H1 (cell line): ENCODE measurements at regions not wholly inside any gene's neighbourhood (a gene's known extent, or its start where the extent isn't known, plus 50 kb on each side); places are given as distances from the start of the nearest gene placed in this dataset.

Experiments used
- CTCF ChIA-PET: fragments of 300-600 bp; sonication (Branson Sonifier 250); formaldehyde crosslinking; loops from one replicate; lab custom pipeline; 2021; ENCODE audit not compliant: partially characterized antibody; lab: Charles Lee
- POLR2A ChIA-PET: fragments of 300-600 bp; sonication (Branson Sonifier 250); formaldehyde crosslinking; loops from one replicate; lab custom pipeline; 2021; ENCODE audit warnings: inconsistent platforms; ENCODE audit not compliant: partially characterized antibody; lab: Charles Lee
- DNase-seq, 2 experiments: peaks; one replicate each; pipeline versions ENCODE4 v3.0.0 to v3.0.0-alpha.2; 2010 to 2022; ENCODE audit warnings: low spot score in 2 of 2, low read depth in 1 of 2, mixed read lengths in 1 of 2
- FAIRE-seq: peaks from 2 replicates; lab custom pipeline; 2011; peaks lifted over from hg19 to GRCh38; lab: Jason Lieb, UNC
- H2AFZ ChIP-seq: 2 replicates; pipeline ENCODE4 v1.8.1; 2012; ENCODE audit warnings: low read length, inconsistent platforms
- H2AK5ac ChIP-seq: 2 replicates; pipeline ENCODE4 v1.6.1; 2013; ENCODE audit warnings: low read depth, low read length
- H2BK120ac ChIP-seq: replicated peaks from 2 replicates; pipeline ENCODE3; 2013; ENCODE audit warnings: low read depth, low read length, inconsistent platforms
- H2BK12ac ChIP-seq: 2 replicates; pipeline ENCODE4 v1.6.1; 2013; ENCODE audit warnings: low read depth, low read length
- H2BK15ac ChIP-seq: 2 replicates; pipeline ENCODE4 v1.6.1; 2013; ENCODE audit warnings: low read length
- H2BK20ac ChIP-seq: 2 replicates; pipeline ENCODE4 v1.6.1; 2013; ENCODE audit warnings: low read length
- H2BK5ac ChIP-seq: 2 replicates; pipeline ENCODE4 v1.6.1; 2013; ENCODE audit warnings: low read depth, low read length
- H3K14ac ChIP-seq: 2 replicates; pipeline ENCODE4 v1.6.1; 2013; ENCODE audit warnings: inconsistent platforms; ENCODE audit not compliant: insufficient read length
- H3K18ac ChIP-seq: 2 replicates; pipeline ENCODE4 v1.6.1; 2013; ENCODE audit warnings: low read length; ENCODE audit errors: extremely low read depth
- H3K23ac ChIP-seq: 2 replicates; pipeline ENCODE4 v1.6.1; 2013; ENCODE audit warnings: inconsistent platforms; ENCODE audit not compliant: insufficient read length
- H3K23me2 ChIP-seq: 2 replicates; pipeline ENCODE4 v1.6.1; 2013; ENCODE audit warnings: low read depth, low read length
- H3K27ac ChIP-seq: 2 replicates; pipeline ENCODE4 v1.6.1; 2011; ENCODE audit warnings: low read depth, low read length, inconsistent platforms
- H3K27me3 ChIP-seq, 4 experiments: replicated peaks in 1 of 4; 1 replicate in 1 of 4; 2 replicates in 3 of 4; pipeline versions ENCODE4 v1.6.1 to v1.8.1; 2011 to 2013; ENCODE audit warnings: low read length in 3 of 4, mild to moderate bottlenecking in 3 of 4, inconsistent platforms in 2 of 4, mixed read lengths in 2 of 4, moderate library complexity in 1 of 4; ENCODE audit not compliant: control insufficient read depth in 3 of 4, insufficient read depth in 3 of 4; ENCODE audit errors: extremely low read depth in 1 of 4
- H3K36me3 ChIP-seq, 4 experiments: 2 replicates each; pipeline versions ENCODE4 v1.6.1 to v1.8.1; 2011 to 2013; ENCODE audit warnings: mild to moderate bottlenecking in 4 of 4, low read length in 3 of 4, moderate library complexity in 2 of 4, control low read depth in 1 of 4, inconsistent platforms in 1 of 4; ENCODE audit not compliant: insufficient read depth in 4 of 4, control insufficient read depth in 2 of 4
- H3K4ac ChIP-seq: replicated peaks from 2 replicates; pipeline ENCODE3; 2013; ENCODE audit warnings: low read length, low read depth, mixed read lengths, inconsistent platforms; ENCODE audit not compliant: insufficient read length
- H3K4me1 ChIP-seq, 4 experiments: replicated peaks in 1 of 4; 1 replicate in 1 of 4; 2 replicates in 3 of 4; pipeline versions ENCODE4 v1.6.1 to v1.8.1; 2011 to 2013; ENCODE audit warnings: low read length in 3 of 4, inconsistent platforms in 2 of 4, mixed read lengths in 1 of 4; ENCODE audit not compliant: insufficient read depth in 4 of 4, control insufficient read depth in 3 of 4
- H3K4me2 ChIP-seq, 2 experiments: 2 replicates each; pipeline versions ENCODE4 v1.6.1 to v1.8.1; 2011 to 2013; ENCODE audit warnings: low read depth in 2 of 2, low read length in 2 of 2, control low read depth in 1 of 2, inconsistent platforms in 1 of 2, mild to moderate bottlenecking in 1 of 2; ENCODE audit not compliant: insufficient read depth in 1 of 2
- H3K4me3 ChIP-seq, 4 experiments: fragments of 200-600, 300-600 bp in 1 of 4; sonication (generic), shearing (Covaris generic), sonication (Bioruptor Twin) in 1 of 4; 2 replicates each; pipeline versions ENCODE4 v1.5.1 to v1.8.1; 2011 to 2016; ENCODE audit warnings: low read length in 4 of 4, low read depth in 3 of 4, control low read depth in 2 of 4, inconsistent platforms in 2 of 4, mild to moderate bottlenecking in 2 of 4, mixed read lengths in 1 of 4, moderate library complexity in 1 of 4; ENCODE audit not compliant: insufficient read depth in 2 of 4; ENCODE audit errors: extremely low read depth in 1 of 4
- H3K56ac ChIP-seq: replicated peaks from 2 replicates; pipeline ENCODE3; 2013; ENCODE audit warnings: low read depth, mild to moderate bottlenecking, mixed read lengths, low read length, inconsistent platforms; ENCODE audit not compliant: insufficient read length
- H3K79me1 ChIP-seq: 2 replicates; pipeline ENCODE4 v1.6.1; 2013; ENCODE audit warnings: low read depth, low read length, control low read depth
- H3K79me2 ChIP-seq, 2 experiments: 2 replicates each; pipeline versions ENCODE4 v1.6.1 to v1.8.1; 2012 to 2013; ENCODE audit warnings: low read length in 2 of 2, mild to moderate bottlenecking in 2 of 2, inconsistent platforms in 1 of 2; ENCODE audit not compliant: insufficient read depth in 2 of 2, control insufficient read depth in 1 of 2
- H3K9ac ChIP-seq, 4 experiments: replicated peaks in 1 of 4; 1 replicate in 1 of 4; 2 replicates in 3 of 4; pipeline versions ENCODE4 v1.6.1 to v1.8.1; 2011 to 2013; ENCODE audit warnings: low read depth in 3 of 4, low read length in 3 of 4, control low read depth in 2 of 4, mild to moderate bottlenecking in 2 of 4, moderate library complexity in 2 of 4, inconsistent platforms in 1 of 4; ENCODE audit errors: extremely low read depth in 1 of 4
- H3K9me3 ChIP-seq, 2 experiments: 2 replicates each; pipeline versions ENCODE4 v1.6.1 to v1.8.1; 2012 to 2013; ENCODE audit warnings: mild to moderate bottlenecking in 2 of 2, moderate library complexity in 2 of 2, control low read depth in 1 of 2, inconsistent platforms in 1 of 2, low read depth in 1 of 2, low read length in 1 of 2, mixed read lengths in 1 of 2; ENCODE audit not compliant: insufficient read depth in 2 of 2
- H4K20me1 ChIP-seq, 2 experiments: replicated peaks in 1 of 2; 2 replicates each; pipeline versions ENCODE3 to v1.8.1; 2011 to 2013; ENCODE audit warnings: inconsistent platforms in 2 of 2, low read length in 2 of 2, mild to moderate bottlenecking in 1 of 2; ENCODE audit not compliant: insufficient read depth in 2 of 2, control insufficient read depth in 1 of 2
- H4K5ac ChIP-seq: 2 replicates; pipeline ENCODE4 v1.6.1; 2013; ENCODE audit warnings: low read length, low read depth, mixed read lengths, inconsistent platforms; ENCODE audit not compliant: insufficient read length
- H4K8ac ChIP-seq: 2 replicates; pipeline ENCODE4 v1.8.0; 2013; ENCODE audit warnings: mild to moderate bottlenecking, moderate library complexity, low read length, inconsistent platforms; ENCODE audit not compliant: insufficient read depth; ENCODE audit errors: extremely low read depth
- H4K91ac ChIP-seq: replicated peaks from 2 replicates; pipeline ENCODE3; 2013; ENCODE audit warnings: low read length, mixed read lengths, inconsistent platforms; ENCODE audit not compliant: insufficient read length
- E2F6 ChIP-seq: IDR thresholded peaks from 2 replicates; pipeline ENCODE4 v1.6.1; 2012; ENCODE audit warnings: inconsistent platforms
- EGR1 ChIP-seq: IDR thresholded peaks from 2 replicates; pipeline ENCODE4 v1.6.1; 2011; ENCODE audit warnings: low read depth, low read length, borderline replicate concordance
- KDM5A ChIP-seq: fragments of 200-600 bp; IDR thresholded peaks from 2 replicates; pipeline ENCODE4 v1.7.1; 2012; ENCODE audit warnings: mild to moderate bottlenecking, low read length, inconsistent platforms, mixed read lengths
- RFX5 ChIP-seq: IDR thresholded peaks from 2 replicates; pipeline ENCODE4 v1.6.1; 2011; ENCODE audit warnings: low read depth, low read length, improper control_type of control experiment, borderline replicate concordance
- RXRA ChIP-seq: IDR thresholded peaks from 2 replicates; pipeline ENCODE4 v1.6.1; 2011; ENCODE audit warnings: low read depth, mild to moderate bottlenecking, low read length, moderate library complexity; ENCODE audit not compliant: insufficient read depth
- SP4 ChIP-seq: IDR thresholded peaks from 2 replicates; pipeline ENCODE4 v1.6.1; 2012; ENCODE audit warnings: low read length, inconsistent platforms
- WGBS, 2 experiments: shearing (Covaris generic) in 1 of 2; methylation state at CpG; one replicate each; pipeline versions ENCODE4 v1.1.6 to v1.1.7; 2013 to 2015; ENCODE audit warnings: low lambda C conversion rate in 2 of 2, mixed read lengths in 2 of 2, inconsistent platforms in 1 of 2, low coverage in 1 of 2, missing lambda C conversion rate in 1 of 2; ENCODE audit not compliant: insufficient replicate concordance in 2 of 2, insufficient coverage in 1 of 2, insufficient read length in 1 of 2; ENCODE audit errors: extremely low coverage in 1 of 2, missing lambda C conversion rate in 1 of 2; 5-methylcytosine and 5-hydroxymethylcytosine counted together

GRCh38 chr1:177802304-177802703 lies 167.6 kb downstream of the SEC16B start:
- Histone ChIP-seq H3K23ac (no peak overlapping the region), H2BK120ac (no peak overlapping the region), H3K56ac (no peak overlapping the region), H3K18ac (no peak overlapping the region), H2AFZ (no peak overlapping the region), H2BK5ac (no peak overlapping the region), H4K8ac (no peak overlapping the region), H2BK20ac (no peak overlapping the region), H3K36me3 (no peaks in the 10 kb centered on the region), H4K5ac (no peak overlapping the region), H3K14ac (no peak overlapping the region), H3K27ac (no peak overlapping the region), H3K4me2 (no peak overlapping the region), H4K91ac (no peak overlapping the region), H4K20me1 (no peaks in the 10 kb centered on the region), H3K4ac (no peak overlapping the region), H3K27me3 (no peaks in the 10 kb centered on the region), H3K79me1 (no peaks in the 10 kb centered on the region), H3K23me2 (no peaks in the 10 kb centered on the region), H2AK5ac (no peak overlapping the region), H2BK12ac (0 out of 2 replicates have a peak overlapping the region, but pooled peaks have one; percentile 68), H3K9ac (no peak overlapping the region), H3K79me2 (no peaks in the 10 kb centered on the region), H3K4me1 (peaks cover 0 to 7% (median under 1%) of the 10 kb centered on the region in 4 experiments; a peak in 2 of 7 replicates), H3K4me3 (no peak overlapping the region), H3K9me3 (peaks cover 0 to 8% of the 10 kb centered on the region in 2 experiments; a peak in 1 of 4 replicates), H2BK15ac (no peak overlapping the region)
- DNase-seq (no peak), FAIRE-seq (no peak)
- ChIA-PET CTCF (interaction anchor here (1.0 to 1.5 kb wide), 3 partner anchors 18 to 119 kb away, joined by 3 read pairs; no protein-coding TSS in a partner anchor), POLR2A (interaction anchor here (1.0 kb wide), 1 partner anchor 9 kb away, joined by 3 read pairs; no protein-coding TSS in a partner anchor)
- WGBS, 2 experiments = 88% methylated on average over 2 of the region's 2 CpGs; no CpG with 5 or more reads in 1 of the 2 experiments
- TF ChIP-seq SP4 (no peak), E2F6 (no peak), EGR1 (no peak), RFX5 (no peak), KDM5A (no peak), RXRA (no peak)
